Transverse colon (tissue), 4 donors: ENCODE measurements at regions not wholly inside any gene's neighbourhood (a gene's known extent, or its start where the extent isn't known, plus 50 kb on each side); places are given as distances from the start of the nearest gene placed in this dataset.

ENCODE experiments used
- DNase-seq: peaks from one replicate; pipeline ENCODE4 v3.0.0-alpha.2; 2019
- H3K27ac ChIP-seq, 4 donors: fragments of 200-600 bp; sonication (generic); 2 replicates each; pipeline ENCODE4 v1.5.1; 2016 to 2018; ENCODE audit warnings: inconsistent platforms in 4 of 4
- H3K27me3 ChIP-seq: fragments of 200-600 bp; sonication (generic); 2 replicates; pipeline ENCODE4 v1.5.1; 2017; ENCODE audit warnings: inconsistent platforms
- H3K36me3 ChIP-seq, 4 donors: fragments of 200-600 bp; sonication (generic); 2 replicates each; pipeline ENCODE4 v1.5.1; 2017 to 2019; ENCODE audit warnings: inconsistent platforms in 4 of 4
- H3K4me1 ChIP-seq, 4 donors: fragments of 200-600 bp; sonication (generic); 2 replicates each; pipeline ENCODE4 v1.5.1; 2017 to 2020; ENCODE audit warnings: inconsistent platforms in 4 of 4
- H3K4me3 ChIP-seq, 4 donors: fragments of 200-600 bp; sonication (generic); 1 replicate in 1 of 4; 2 replicates in 3 of 4; pipeline versions ENCODE4 v1.5.1 to v1.6.1; 2017 to 2019; ENCODE audit warnings: inconsistent platforms in 4 of 4
- H3K9me3 ChIP-seq, 2 donors: fragments of 200-600 bp; sonication (generic); 2 replicates each; pipeline ENCODE4 v1.5.1; 2017 to 2019; ENCODE audit warnings: inconsistent platforms in 2 of 2
- CTCF ChIP-seq, 5 experiments: fragments of 200-600 bp in 3 of 5; fragments of 450-650 bp in 2 of 5; sonication (generic) in 3 of 5; IDR thresholded peaks; 1 replicate in 2 of 5; 2 replicates in 3 of 5; pipeline ENCODE4 v1.5.1; 2016 to 2017; ENCODE audit warnings: antibody characterized with exemption in 5 of 5, inconsistent platforms in 3 of 5, mild to moderate bottlenecking in 2 of 5, moderate library complexity in 1 of 5
- EP300 ChIP-seq: sonication (generic); formaldehyde crosslinking; IDR thresholded peaks from one replicate; pipeline ENCODE4 v1.6.1; 2017; ENCODE audit warnings: antibody characterized with exemption, low read depth
- POLR2A ChIP-seq: fragments of 450-650 bp; IDR thresholded peaks from one replicate; pipeline ENCODE4 v1.6.1; 2016; ENCODE audit warnings: antibody characterized with exemption, mild to moderate bottlenecking, moderate library complexity
- POLR2AphosphoS5 ChIP-seq, 3 donors: sonication (generic); formaldehyde crosslinking; IDR thresholded peaks; one replicate each; pipeline ENCODE4 v1.6.1; 2016; ENCODE audit warnings: antibody characterized with exemption in 3 of 3
- WGBS, 2 donors: methylation state at CpG; one replicate each; pipeline ENCODE4 v1.1.5; 2018; ENCODE audit warnings: low coverage in 1 of 2; 5-methylcytosine and 5-hydroxymethylcytosine counted together
- in situ Hi-C, 4 donors: fragments of 200-750 bp; cut with MboI; loops; one replicate each; pipeline versions ENCODE4 v1.15.0 to v1.15.1; 2017; ENCODE audit warnings: low sequenced_read_pairs in 3 of 4, low pct_ligation_motif_present in 1 of 4, low pct_unique_long_range_greater_than_20kb in 1 of 4
- intact Hi-C: fragments of 100-400 bp; cut with DNase I; formaldehyde crosslinking; loops from one replicate; pipeline ENCODE4 v1.15.1; 2023; ENCODE audit warnings: low total_unique reads

GRCh38 chr18:50475538-50476193 is 84.2 kb upstream of the MAPK4 start:
- no peak for TF ChIP-seq POLR2A
- TF ChIP-seq EP300 = no peak
- no peak for TF ChIP-seq CTCF (IDR thresholded peaks at IDR 0.05)
- DNase-seq = no peak
- intact Hi-C loops (no loop called here), in situ Hi-C loops (no loop called here)
- no peaks in the 10 kb centered on the region for H3K4me1 ChIP-seq
- no peak overlapping the region for H3K27ac ChIP-seq
- WGBS, 2 donors = 46 to 49% methylated on average over 1 to 4 of the region's 4 CpGs
- no peaks in the 10 kb centered on the region for H3K36me3 ChIP-seq
- no peaks in the 10 kb centered on the region for H3K27me3 ChIP-seq
- H3K9me3 ChIP-seq = no peaks in the 10 kb centered on the region
- no peak overlapping the region for H3K4me3 ChIP-seq

GRCh38 chr18:50492097-50492496 is 67.8 kb upstream of the MAPK4 start:
- Histone ChIP-seq H3K36me3 (no peaks in the 10 kb centered on the region), H3K4me1 (no peaks in the 10 kb centered on the region), H3K27ac (no peak overlapping the region), H3K4me3 (no peak overlapping the region), H3K27me3 (no peaks in the 10 kb centered on the region), H3K9me3 (no peaks in the 10 kb centered on the region)
- DNase-seq = no peak
- TF ChIP-seq EP300 = no peak
- TF ChIP-seq POLR2A = no peak
- no peak for TF ChIP-seq CTCF (IDR thresholded peaks at IDR 0.05)
- no peak for TF ChIP-seq POLR2AphosphoS5 (IDR thresholded peaks at IDR 0.05)
- WGBS, 2 donors = 76 to 79% methylated on average over 2 of the region's 2 CpGs
- in situ Hi-C loops (no loop called here), intact Hi-C loops (no loop called here)

DNA sequence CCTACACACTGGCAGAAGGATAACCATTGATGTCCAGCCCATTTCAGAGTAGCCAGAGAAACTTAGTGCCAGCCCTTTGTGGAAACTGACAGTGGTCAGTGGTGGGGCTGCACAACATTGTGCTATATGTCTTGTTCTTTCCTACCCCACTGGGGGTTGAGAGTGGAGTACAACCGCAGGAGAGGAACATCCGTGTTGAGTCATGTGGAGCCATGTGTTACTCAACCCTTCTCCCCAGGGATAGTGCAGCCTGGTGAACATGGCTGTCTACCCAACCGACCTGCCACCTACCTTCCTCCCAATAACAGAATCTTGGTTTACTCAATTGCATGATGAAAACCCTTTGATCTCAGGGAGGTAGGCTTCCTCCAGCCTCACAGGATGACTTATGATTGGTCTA is 65.3 kb upstream of the MAPK4 start:
- no peak for TF ChIP-seq CTCF (IDR thresholded peaks at IDR 0.05)
- no peak for TF ChIP-seq POLR2AphosphoS5 (IDR thresholded peaks at IDR 0.05)
- TF ChIP-seq EP300 = no peak
- no peak for TF ChIP-seq POLR2A
- intact Hi-C loops (no loop called here), in situ Hi-C loops (no loop called here)
- Histone ChIP-seq H3K4me1 (no peaks in the 10 kb centered on the region), H3K36me3 (no peaks in the 10 kb centered on the region), H3K27ac (no peak overlapping the region), H3K4me3 (no peak overlapping the region), H3K9me3 (no peaks in the 10 kb centered on the region), H3K27me3 (no peaks in the 10 kb centered on the region)
- WGBS, 2 donors = 78% methylated on average over 3 of the region's 3 CpGs; no CpG with 5 or more reads in 1 of the 2 donors
- no peak for DNase-seq

DNA sequence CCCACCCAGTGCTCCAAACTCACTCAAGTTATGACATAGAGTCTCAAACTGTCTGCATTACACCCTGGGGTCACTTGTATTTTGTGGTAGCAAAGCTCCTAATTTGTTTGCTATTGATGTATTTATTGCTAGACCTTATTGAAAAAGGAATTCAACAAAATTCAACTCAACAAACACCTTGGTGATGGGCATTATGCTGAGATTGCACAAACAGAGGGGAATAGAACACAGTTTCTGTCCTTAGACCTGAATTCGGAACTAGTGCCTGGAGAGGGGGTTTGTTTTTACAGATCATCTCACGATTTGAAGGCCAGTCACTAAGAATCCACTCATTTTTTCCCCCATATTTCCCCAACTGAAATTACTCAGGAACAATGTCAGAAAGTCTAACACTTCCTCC is 53.5 kb upstream of the MAPK4 start:
- Histone ChIP-seq H3K36me3 (no peaks in the 10 kb centered on the region), H3K4me1 (no peaks in the 10 kb centered on the region), H3K9me3 (no peaks in the 10 kb centered on the region), H3K27ac (no peak overlapping the region), H3K27me3 (peaks cover under 1% of the 10 kb centered on the region), H3K4me3 (no peak overlapping the region)
- TF ChIP-seq POLR2A = no peak
- TF ChIP-seq CTCF (IDR thresholded peaks at IDR 0.05) = no peak
- TF ChIP-seq EP300 = no peak
- TF ChIP-seq POLR2AphosphoS5 (IDR thresholded peaks at IDR 0.05) = no peak
- intact Hi-C loops (no loop called here), in situ Hi-C loops (loop anchor here in 2 of 4 donors (25.0 kb wide), 1 partner anchor 281 kb away; no protein-coding TSS in a partner anchor)
- 60 to 72% methylated on average over 1 to 2 of the region's 2 CpGs for WGBS, 2 donors
- DNase-seq = no peak
